ENCODE measurements at regions not wholly inside any gene's neighbourhood (a gene's known extent, or its start where the extent isn't known, plus 50 kb on each side); places are given as distances from the start of the nearest gene placed in this dataset.

DNA sequence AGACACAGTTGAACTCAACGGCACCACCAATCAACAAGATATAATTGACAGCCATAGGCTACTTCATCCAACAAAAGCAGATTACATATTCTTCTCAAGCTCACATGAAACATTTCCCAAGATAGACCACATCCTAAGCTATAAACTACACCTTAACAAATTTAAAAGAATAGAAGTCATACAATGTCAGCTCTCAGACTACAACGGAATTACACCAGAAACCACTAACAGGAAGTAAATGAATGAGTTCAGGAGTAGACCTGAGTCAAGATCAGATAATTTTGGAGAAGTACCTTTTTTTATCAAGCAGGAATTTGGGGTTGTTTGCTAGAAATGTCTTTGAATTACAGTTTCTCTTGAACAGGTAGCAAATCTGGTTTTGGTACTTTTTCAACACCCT lies 237.8 kb downstream of the TBX18 start (continued):
- TF ChIP-seq ZNF586 (CRISPR knock-in tag; conservative IDR thresholded peaks at IDR 0.05) = no peak
- TF ChIP-seq, protein P1, sequence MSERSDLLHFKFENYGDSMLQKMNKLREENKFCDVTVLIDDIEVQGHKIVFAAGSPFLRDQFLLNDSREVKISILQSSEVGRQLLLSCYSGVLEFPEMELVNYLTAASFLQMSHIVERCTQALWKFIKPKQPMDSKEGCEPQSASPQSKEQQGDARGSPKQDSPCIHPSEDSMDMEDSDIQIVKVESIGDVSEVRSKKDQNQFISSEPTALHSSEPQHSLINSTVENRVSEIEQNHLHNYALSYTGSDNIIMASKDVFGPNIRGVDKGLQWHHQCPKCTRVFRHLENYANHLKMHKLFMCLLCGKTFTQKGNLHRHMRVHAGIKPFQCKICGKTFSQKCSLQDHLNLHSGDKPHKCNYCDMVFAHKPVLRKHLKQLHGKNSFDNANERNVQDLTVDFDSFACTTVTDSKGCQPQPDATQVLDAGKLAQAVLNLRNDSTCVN (CRISPR knock-in tag; IDR thresholded peaks at IDR 0.05) = no peak
- TF ChIP-seq POLR2A (conservative IDR thresholded peaks at IDR 0.05) = no peak
- no peak for TF ChIP-seq JUN (IDR thresholded peaks at IDR 0.05; ENCODE audit: borderline replicate concordance, low read depth, low read length)
- no peak for TF ChIP-seq JUN (CRISPR knock-in tag; IDR thresholded peaks at IDR 0.05; ENCODE audit: borderline replicate concordance)
- TF ChIP-seq ZNF695 (CRISPR knock-in tag; IDR thresholded peaks at IDR 0.05) = no peak
- no peak for TF ChIP-seq NBN (IDR thresholded peaks at IDR 0.05; ENCODE audit: low read depth)

GRCh38 chr6:84525907-84526306 lies 238.5 kb downstream of the TBX18 start:
- H3K4me2 ChIP-seq (ENCODE audit: insufficient read depth, low read length) = no peak overlapping the region
- intact Hi-C loops (cut with micrococcal nuclease) = no loop called here
- H2AFZ ChIP-seq (ENCODE audit: low read depth, low read length) = no peak overlapping the region
- no peaks in the 10 kb centered on the region for H3K9me1 ChIP-seq (ENCODE audit: control insufficient read depth, insufficient read depth, low read length)
- ATAC-seq (no peak), FAIRE-seq (no peak), DNase-seq (ENCODE audit: extremely low read depth in 1 of 4, low spot score in 3 of 4) (no peak)
- no peak overlapping the region for H3K27ac ChIP-seq (ENCODE audit: extremely low read depth, low read depth, low read length)
- H4K20me1 ChIP-seq (replicated peaks; ENCODE audit: control insufficient read depth, insufficient read depth, low read length) = no peaks in the 10 kb centered on the region
- BruUV-seq (replicated peaks) = no TSS peak
- CTCF ChIA-PET (ENCODE audit: low intra/inter-chr PET ratio) = no interaction called here
- WGBS (ENCODE audit: insufficient coverage, low coverage, missing lambda C conversion rate) = 0% methylated on average over 2 of the region's 2 CpGs
- in situ Hi-C loops (cut with MboI) = no loop called here
- H3K4me3 ChIP-seq = no peak overlapping the region
- H3K27me3 ChIP-seq (ENCODE audit: control insufficient read depth in 2 of 2, insufficient read depth in 2 of 2, low read length in 2 of 2) = no peaks in the 10 kb centered on the region
- no peaks in the 10 kb centered on the region for H3K36me3 ChIP-seq (ENCODE audit: control insufficient read depth, insufficient read depth, low read length)
- no peaks in the 10 kb centered on the region for H3K79me2 ChIP-seq (ENCODE audit: control insufficient read depth, insufficient read depth, low read length)
- POLR2A ChIA-PET = no interaction called here
- H3K9me3 ChIP-seq (replicated peaks; ENCODE audit: control insufficient read depth, insufficient read depth, low read depth, low read length) = no peaks in the 10 kb centered on the region
- no peak overlapping the region for H3K9ac ChIP-seq (ENCODE audit: insufficient read depth in 1 of 2, low read depth in 2 of 2, low read length in 2 of 2)
- H3K4me1 ChIP-seq (replicated peaks in 1 of 2; ENCODE audit: control insufficient read depth in 2 of 2, insufficient read depth in 2 of 2, low read length in 2 of 2) = no peaks in the 10 kb centered on the region
- TF ChIP-seq AFF4 (CRISPR knock-in tag; IDR thresholded peaks at IDR 0.05) = no peak
- TF ChIP-seq MBD2 (IDR thresholded peaks at IDR 0.05; ENCODE audit: borderline replicate concordance, low read depth) = no peak
- TF ChIP-seq ZNF175 (CRISPR knock-in tag; IDR thresholded peaks at IDR 0.05; ENCODE audit: low read depth) = no peak
- TF ChIP-seq CBX5 (IDR thresholded peaks at IDR 0.05; ENCODE audit: borderline replicate concordance, low read depth) = no peak
- TF ChIP-seq NR1H2 (CRISPR knock-in tag; IDR thresholded peaks at IDR 0.05) = no peak
- TF ChIP-seq, protein P2, sequence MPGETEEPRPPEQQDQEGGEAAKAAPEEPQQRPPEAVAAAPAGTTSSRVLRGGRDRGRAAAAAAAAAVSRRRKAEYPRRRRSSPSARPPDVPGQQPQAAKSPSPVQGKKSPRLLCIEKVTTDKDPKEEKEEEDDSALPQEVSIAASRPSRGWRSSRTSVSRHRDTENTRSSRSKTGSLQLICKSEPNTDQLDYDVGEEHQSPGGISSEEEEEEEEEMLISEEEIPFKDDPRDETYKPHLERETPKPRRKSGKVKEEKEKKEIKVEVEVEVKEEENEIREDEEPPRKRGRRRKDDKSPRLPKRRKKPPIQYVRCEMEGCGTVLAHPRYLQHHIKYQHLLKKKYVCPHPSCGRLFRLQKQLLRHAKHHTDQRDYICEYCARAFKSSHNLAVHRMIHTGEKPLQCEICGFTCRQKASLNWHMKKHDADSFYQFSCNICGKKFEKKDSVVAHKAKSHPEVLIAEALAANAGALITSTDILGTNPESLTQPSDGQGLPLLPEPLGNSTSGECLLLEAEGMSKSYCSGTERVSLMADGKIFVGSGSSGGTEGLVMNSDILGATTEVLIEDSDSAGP (CRISPR knock-in tag; IDR thresholded peaks at IDR 0.05) = no peak
- TF ChIP-seq IRF2 (CRISPR knock-in tag; IDR thresholded peaks at IDR 0.05) = no peak
- TF ChIP-seq SAP30 (IDR thresholded peaks at IDR 0.05; ENCODE audit: borderline replicate concordance, insufficient read depth, low read depth, low read length, poor library complexity, severe bottlenecking) = no peak

Data from K562 (cell line).